Liver (tissue), 8 donors: ENCODE measurements at regions not wholly inside any gene's neighbourhood (a gene's known extent, or its start where the extent isn't known, plus 50 kb on each side); places are given as distances from the start of the nearest gene placed in this dataset.

Source experiments
- DNase-seq: peaks from one replicate; pipeline ENCODE4 v3.0.0-alpha.2; 2017; ENCODE audit warnings: low spot score
- H3K27ac ChIP-seq, 2 donors: one replicate each; pipeline ENCODE4 v1.7.0; 2013; ENCODE audit warnings: inconsistent platforms in 2 of 2, low read length in 2 of 2, control low read depth in 1 of 2, low read depth in 1 of 2, mild to moderate bottlenecking in 1 of 2
- H3K27me3 ChIP-seq, 4 donors: one replicate each; pipeline versions ENCODE4 v1.6.1 to v1.7.0; 2013; ENCODE audit warnings: low read length in 3 of 4, inconsistent platforms in 1 of 4, mild to moderate bottlenecking in 1 of 4, moderate library complexity in 1 of 4; ENCODE audit not compliant: control insufficient read depth in 4 of 4, insufficient read depth in 4 of 4
- H3K36me3 ChIP-seq, 4 donors: one replicate each; pipeline versions ENCODE4 v1.6.1 to v1.7.0; 2013; ENCODE audit warnings: low read length in 3 of 4, mild to moderate bottlenecking in 3 of 4, low read depth in 1 of 4, moderate library complexity in 1 of 4; ENCODE audit not compliant: control insufficient read depth in 4 of 4, insufficient read depth in 3 of 4
- H3K4me1 ChIP-seq, 4 donors: one replicate each; pipeline versions ENCODE4 v1.6.1 to v1.7.0; 2013; ENCODE audit warnings: low read length in 3 of 4, mild to moderate bottlenecking in 3 of 4, moderate library complexity in 1 of 4; ENCODE audit not compliant: control insufficient read depth in 4 of 4, insufficient read depth in 4 of 4
- H3K4me3 ChIP-seq, 3 donors: one replicate each; pipeline versions ENCODE4 v1.6.1 to v1.7.0; 2013; ENCODE audit warnings: low read length in 3 of 3, control low read depth in 1 of 3, low read depth in 1 of 3, mild to moderate bottlenecking in 1 of 3
- H3K9ac ChIP-seq, 2 donors: one replicate each; pipeline ENCODE4 v1.7.0; 2013; ENCODE audit warnings: low read length in 2 of 2, mild to moderate bottlenecking in 2 of 2, moderate library complexity in 2 of 2, control low read depth in 1 of 2, low read depth in 1 of 2
- H3K9me3 ChIP-seq, 4 donors: one replicate each; pipeline versions ENCODE4 v1.6.1 to v1.7.0; 2013; ENCODE audit warnings: low read length in 3 of 4; ENCODE audit not compliant: control insufficient read depth in 4 of 4
- EGR1 ChIP-seq, 2 donors: IDR thresholded peaks; 2 replicates each; pipeline ENCODE4 v1.6.1; 2016 to 2018; ENCODE audit warnings: antibody characterized with exemption in 2 of 2, low read depth in 2 of 2
- FOXA1 ChIP-seq: IDR thresholded peaks from 2 replicates; pipeline ENCODE4 v1.6.1; 2016; ENCODE audit warnings: antibody characterized with exemption
- FOXA2 ChIP-seq: IDR thresholded peaks from 2 replicates; pipeline ENCODE4 v1.6.1; 2016; ENCODE audit warnings: antibody characterized with exemption
- GABPA ChIP-seq, 2 donors: IDR thresholded peaks in 1 of 2; conservative IDR thresholded peaks in 1 of 2; 2 replicates each; pipeline ENCODE4 v1.6.1; 2016; ENCODE audit warnings: antibody characterized with exemption in 2 of 2, mild to moderate bottlenecking in 1 of 2, moderate library complexity in 1 of 2
- HNF4A ChIP-seq, 2 donors: conservative IDR thresholded peaks; 2 replicates each; pipeline ENCODE4 v1.6.1; 2016; ENCODE audit warnings: antibody characterized with exemption in 2 of 2, mild to moderate bottlenecking in 2 of 2
- HNF4G ChIP-seq: IDR thresholded peaks from 2 replicates; pipeline ENCODE4 v1.6.1; 2016; ENCODE audit warnings: antibody characterized with exemption
- JUND ChIP-seq, 2 donors: IDR thresholded peaks; 2 replicates each; pipeline ENCODE4 v1.6.1; 2016; ENCODE audit warnings: antibody characterized with exemption in 2 of 2
- NR2F2 ChIP-seq: IDR thresholded peaks from 2 replicates; pipeline ENCODE4 v1.6.1; 2016; ENCODE audit warnings: antibody characterized with exemption
- RAD21 ChIP-seq, 2 donors: IDR thresholded peaks; 2 replicates each; pipeline ENCODE4 v1.6.1; 2016; ENCODE audit warnings: antibody characterized with exemption in 2 of 2, mild to moderate bottlenecking in 2 of 2
- RXRA ChIP-seq, 2 donors: IDR thresholded peaks; 2 replicates each; pipeline ENCODE4 v1.6.1; 2017 to 2018; ENCODE audit warnings: antibody characterized with exemption in 2 of 2, mild to moderate bottlenecking in 1 of 2
- SP1 ChIP-seq: IDR thresholded peaks from 2 replicates; pipeline ENCODE4 v1.6.1; 2018; ENCODE audit warnings: antibody characterized with exemption, mild to moderate bottlenecking
- TAF1 ChIP-seq: conservative IDR thresholded peaks from 2 replicates; pipeline ENCODE4 v1.6.1; 2016; ENCODE audit warnings: antibody characterized with exemption, mild to moderate bottlenecking
- YY1 ChIP-seq: IDR thresholded peaks from 2 replicates; pipeline ENCODE4 v1.6.1; 2016; ENCODE audit warnings: antibody characterized with exemption, mild to moderate bottlenecking
- WGBS: extraction: QIAGEN DNeasy Blood & Tissue Kit; methylation state at CpG from one replicate; pipeline ENCODE4 v1.1.7; 2013; 5-methylcytosine and 5-hydroxymethylcytosine counted together
- TF ChIP-seq, protein P1 (sequence below): IDR thresholded peaks from 2 replicates; pipeline ENCODE4 v1.6.1; 2016; ENCODE audit warnings: antibody characterized with exemption, mild to moderate bottlenecking
- TF ChIP-seq, protein P2 (sequence below): IDR thresholded peaks from 2 replicates; pipeline ENCODE4 v1.6.1; 2016; ENCODE audit warnings: antibody characterized with exemption
- TF ChIP-seq, protein P3 (sequence below): IDR thresholded peaks from 2 replicates; pipeline ENCODE4 v1.6.1; 2016; ENCODE audit warnings: antibody characterized with exemption
- TF ChIP-seq, protein P4 (sequence below): fragments of 150-350 bp; IDR thresholded peaks from 2 replicates; pipeline ENCODE4 v1.5.1; 2017; ENCODE audit warnings: improper control_type of control experiment, low read depth, low read length; ENCODE audit not compliant: missing input control
- TF ChIP-seq, protein P5 (sequence below): IDR thresholded peaks from 2 replicates; pipeline ENCODE4 v1.6.1; 2016; ENCODE audit warnings: antibody characterized with exemption
- donor health status: healthy.
- donor health status: healthy.
- donor health status: healthy.
- donor health status: healthy.
- donor health status: healthy.

DNA sequence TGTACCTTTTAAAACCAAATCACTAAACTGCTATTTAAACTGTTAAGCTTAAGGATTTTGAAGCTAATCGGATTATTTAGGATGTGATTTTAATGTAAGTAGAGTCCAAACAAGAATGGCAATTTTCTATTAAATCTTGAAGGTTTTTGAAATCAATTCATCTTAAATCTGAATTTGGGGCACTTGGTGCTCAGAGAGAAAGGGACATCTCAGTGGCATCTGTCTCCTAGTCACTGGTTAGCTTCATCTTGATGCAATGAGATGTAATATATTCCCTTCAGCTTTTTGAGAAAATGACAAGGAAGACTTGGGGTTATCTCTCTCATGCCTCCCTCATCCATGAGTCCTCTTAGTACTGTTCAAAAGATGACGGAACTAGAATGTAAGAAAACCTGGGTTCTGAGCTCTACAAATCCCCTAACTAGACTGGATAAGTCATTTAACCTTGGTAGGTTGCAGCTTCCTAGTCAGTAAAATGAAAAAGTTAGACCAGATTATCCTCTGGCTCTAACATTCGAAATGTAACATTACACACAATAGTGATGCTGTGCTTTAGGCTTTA lies 198.5 kb upstream of the NEBL start:
- TF ChIP-seq FOXA1 (no peak), HNF4A (conservative IDR thresholded peaks at IDR 0.05) (no peak), HNF4G (no peak), RXRA (IDR thresholded peaks at IDR 0.05) (no peak), RAD21 (IDR thresholded peaks at IDR 0.05) (no peak), YY1 (no peak), NR2F2 (no peak), EGR1 (IDR thresholded peaks at IDR 0.05; ENCODE audit: low read depth in 2 of 2) (no peak), GABPA (IDR thresholded peaks at IDR 0.05 in 1 of 2, conservative IDR thresholded peaks at IDR 0.05 in 1 of 2) (no peak), FOXA2 (no peak), SP1 (no peak), TAF1 (no peak), JUND (IDR thresholded peaks at IDR 0.05) (no peak)
- TF ChIP-seq, protein P1, sequence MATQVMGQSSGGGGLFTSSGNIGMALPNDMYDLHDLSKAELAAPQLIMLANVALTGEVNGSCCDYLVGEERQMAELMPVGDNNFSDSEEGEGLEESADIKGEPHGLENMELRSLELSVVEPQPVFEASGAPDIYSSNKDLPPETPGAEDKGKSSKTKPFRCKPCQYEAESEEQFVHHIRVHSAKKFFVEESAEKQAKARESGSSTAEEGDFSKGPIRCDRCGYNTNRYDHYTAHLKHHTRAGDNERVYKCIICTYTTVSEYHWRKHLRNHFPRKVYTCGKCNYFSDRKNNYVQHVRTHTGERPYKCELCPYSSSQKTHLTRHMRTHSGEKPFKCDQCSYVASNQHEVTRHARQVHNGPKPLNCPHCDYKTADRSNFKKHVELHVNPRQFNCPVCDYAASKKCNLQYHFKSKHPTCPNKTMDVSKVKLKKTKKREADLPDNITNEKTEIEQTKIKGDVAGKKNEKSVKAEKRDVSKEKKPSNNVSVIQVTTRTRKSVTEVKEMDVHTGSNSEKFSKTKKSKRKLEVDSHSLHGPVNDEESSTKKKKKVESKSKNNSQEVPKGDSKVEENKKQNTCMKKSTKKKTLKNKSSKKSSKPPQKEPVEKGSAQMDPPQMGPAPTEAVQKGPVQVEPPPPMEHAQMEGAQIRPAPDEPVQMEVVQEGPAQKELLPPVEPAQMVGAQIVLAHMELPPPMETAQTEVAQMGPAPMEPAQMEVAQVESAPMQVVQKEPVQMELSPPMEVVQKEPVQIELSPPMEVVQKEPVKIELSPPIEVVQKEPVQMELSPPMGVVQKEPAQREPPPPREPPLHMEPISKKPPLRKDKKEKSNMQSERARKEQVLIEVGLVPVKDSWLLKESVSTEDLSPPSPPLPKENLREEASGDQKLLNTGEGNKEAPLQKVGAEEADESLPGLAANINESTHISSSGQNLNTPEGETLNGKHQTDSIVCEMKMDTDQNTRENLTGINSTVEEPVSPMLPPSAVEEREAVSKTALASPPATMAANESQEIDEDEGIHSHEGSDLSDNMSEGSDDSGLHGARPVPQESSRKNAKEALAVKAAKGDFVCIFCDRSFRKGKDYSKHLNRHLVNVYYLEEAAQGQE: no peak
- TF ChIP-seq, protein P2, sequence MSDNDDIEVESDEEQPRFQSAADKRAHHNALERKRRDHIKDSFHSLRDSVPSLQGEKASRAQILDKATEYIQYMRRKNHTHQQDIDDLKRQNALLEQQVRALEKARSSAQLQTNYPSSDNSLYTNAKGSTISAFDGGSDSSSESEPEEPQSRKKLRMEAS: no peak
- TF ChIP-seq, protein P3, sequence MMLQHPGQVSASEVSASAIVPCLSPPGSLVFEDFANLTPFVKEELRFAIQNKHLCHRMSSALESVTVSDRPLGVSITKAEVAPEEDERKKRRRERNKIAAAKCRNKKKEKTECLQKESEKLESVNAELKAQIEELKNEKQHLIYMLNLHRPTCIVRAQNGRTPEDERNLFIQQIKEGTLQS: no peak
- TF ChIP-seq, protein P4, sequence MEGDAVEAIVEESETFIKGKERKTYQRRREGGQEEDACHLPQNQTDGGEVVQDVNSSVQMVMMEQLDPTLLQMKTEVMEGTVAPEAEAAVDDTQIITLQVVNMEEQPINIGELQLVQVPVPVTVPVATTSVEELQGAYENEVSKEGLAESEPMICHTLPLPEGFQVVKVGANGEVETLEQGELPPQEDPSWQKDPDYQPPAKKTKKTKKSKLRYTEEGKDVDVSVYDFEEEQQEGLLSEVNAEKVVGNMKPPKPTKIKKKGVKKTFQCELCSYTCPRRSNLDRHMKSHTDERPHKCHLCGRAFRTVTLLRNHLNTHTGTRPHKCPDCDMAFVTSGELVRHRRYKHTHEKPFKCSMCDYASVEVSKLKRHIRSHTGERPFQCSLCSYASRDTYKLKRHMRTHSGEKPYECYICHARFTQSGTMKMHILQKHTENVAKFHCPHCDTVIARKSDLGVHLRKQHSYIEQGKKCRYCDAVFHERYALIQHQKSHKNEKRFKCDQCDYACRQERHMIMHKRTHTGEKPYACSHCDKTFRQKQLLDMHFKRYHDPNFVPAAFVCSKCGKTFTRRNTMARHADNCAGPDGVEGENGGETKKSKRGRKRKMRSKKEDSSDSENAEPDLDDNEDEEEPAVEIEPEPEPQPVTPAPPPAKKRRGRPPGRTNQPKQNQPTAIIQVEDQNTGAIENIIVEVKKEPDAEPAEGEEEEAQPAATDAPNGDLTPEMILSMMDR: no peak
- TF ChIP-seq, protein P5, sequence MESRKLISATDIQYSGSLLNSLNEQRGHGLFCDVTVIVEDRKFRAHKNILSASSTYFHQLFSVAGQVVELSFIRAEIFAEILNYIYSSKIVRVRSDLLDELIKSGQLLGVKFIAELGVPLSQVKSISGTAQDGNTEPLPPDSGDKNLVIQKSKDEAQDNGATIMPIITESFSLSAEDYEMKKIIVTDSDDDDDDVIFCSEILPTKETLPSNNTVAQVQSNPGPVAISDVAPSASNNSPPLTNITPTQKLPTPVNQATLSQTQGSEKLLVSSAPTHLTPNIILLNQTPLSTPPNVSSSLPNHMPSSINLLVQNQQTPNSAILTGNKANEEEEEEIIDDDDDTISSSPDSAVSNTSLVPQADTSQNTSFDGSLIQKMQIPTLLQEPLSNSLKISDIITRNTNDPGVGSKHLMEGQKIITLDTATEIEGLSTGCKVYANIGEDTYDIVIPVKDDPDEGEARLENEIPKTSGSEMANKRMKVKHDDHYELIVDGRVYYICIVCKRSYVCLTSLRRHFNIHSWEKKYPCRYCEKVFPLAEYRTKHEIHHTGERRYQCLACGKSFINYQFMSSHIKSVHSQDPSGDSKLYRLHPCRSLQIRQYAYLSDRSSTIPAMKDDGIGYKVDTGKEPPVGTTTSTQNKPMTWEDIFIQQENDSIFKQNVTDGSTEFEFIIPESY: no peak
- no peaks in the 10 kb centered on the region for H3K27me3 ChIP-seq
- no peak for DNase-seq
- 92% methylated on average over 3 of the region's 3 CpGs for WGBS
- H3K4me3 ChIP-seq: no peak overlapping the region
- H3K9me3 ChIP-seq: no peaks in the 10 kb centered on the region
- no peak overlapping the region for H3K9ac ChIP-seq
- no peaks in the 10 kb centered on the region for H3K36me3 ChIP-seq
- no peak overlapping the region for H3K27ac ChIP-seq
- peaks cover 0 to 2% (median 0%) of the 10 kb centered on the region in 4 donors for H3K4me1 ChIP-seq
